ENCODE measurements at regions not wholly inside any gene's neighbourhood (a gene's known extent, or its start where the extent isn't known, plus 50 kb on each side); places are given as distances from the start of the nearest gene placed in this dataset.

- DNase-seq = no peak
- Histone ChIP-seq H3K27ac (no peak overlapping the region), H3K9me3 (no peaks in the 10 kb centered on the region), H3K4me3 (no peak overlapping the region), H3K4me1 (peaks cover 0 to 30% (median 10%) of the 10 kb centered on the region in 12 donors), H3K36me3 (no peaks in the 10 kb centered on the region), H3K27me3 (no peaks in the 10 kb centered on the region)
- 88 to 93% (median 93%) methylated on average over 4 of the region's 4 CpGs for WGBS, 4 donors
- TF ChIP-seq POLR2A (IDR thresholded peaks at IDR 0.05) = no peak
- no peak for TF ChIP-seq CTCF (IDR thresholded peaks at IDR 0.05)
- no peak for ATAC-seq
- intact Hi-C loops (cut with DNase I) = loop anchor here in 1 of 10 donors (5.0 kb wide), 1 partner anchor 47 kb away; no protein-coding TSS in a partner anchor
Observed at GRCh38 chr12:75655315-75655806, 144.0 kb upstream of the KRR1 start.

GRCh38 chr12:75651342-75651695 is 139.9 kb upstream of the KRR1 start:
- no peaks in the 10 kb centered on the region for H3K36me3 ChIP-seq
- peaks cover 0 to 22% (median 10%) of the 10 kb centered on the region in 12 donors for H3K4me1 ChIP-seq
- no peak overlapping the region for H3K4me3 ChIP-seq
- intact Hi-C loops (cut with DNase I) = no loop called here
- ATAC-seq (peak; percentile 38 to 76 (median 44)), DNase-seq (no peak)
- H3K27ac ChIP-seq = peak overlapping the region in 5 of 12 donors; percentile 13 to 61 (median 36)
- TF ChIP-seq CTCF (IDR thresholded peaks at IDR 0.05) (no peak), POLR2A (IDR thresholded peaks at IDR 0.05) (no peak)
- no peaks in the 10 kb centered on the region for H3K27me3 ChIP-seq
- WGBS, 4 donors = 64 to 75% (median 69%) methylated on average over 2 of the region's 2 CpGs
- H3K9me3 ChIP-seq = no peaks in the 10 kb centered on the region

GRCh38 chr12:75650595-75651341 is 139.4 kb upstream of the KRR1 start:
- Histone ChIP-seq H3K36me3 (no peaks in the 10 kb centered on the region), H3K4me3 (no peak overlapping the region), H3K27ac (peak overlapping the region in 5 of 12 donors; percentile 13 to 61 (median 36)), H3K9me3 (no peaks in the 10 kb centered on the region), H3K4me1 (peaks cover 0 to 26% (median 10%) of the 10 kb centered on the region in 12 donors), H3K27me3 (no peaks in the 10 kb centered on the region)
- WGBS, 4 donors = 50 to 71% (median 60%) methylated on average over 2 of the region's 2 CpGs
- intact Hi-C loops (cut with DNase I) = no loop called here
- DNase-seq (no peak), ATAC-seq (peak in 3 of 4 donors; percentile 64 to 74 (median 72))
- no peak for TF ChIP-seq POLR2A (IDR thresholded peaks at IDR 0.05)
- no peak for TF ChIP-seq CTCF (IDR thresholded peaks at IDR 0.05)

GRCh38 chr12:75650100-75650499 is 138.7 kb upstream of the KRR1 start:
- no peaks in the 10 kb centered on the region for H3K9me3 ChIP-seq
- H3K4me1 ChIP-seq = peaks cover 0 to 26% (median 10%) of the 10 kb centered on the region in 12 donors
- no peaks in the 10 kb centered on the region for H3K36me3 ChIP-seq
- no peak for DNase-seq
- no peak for ATAC-seq
- H3K27me3 ChIP-seq = no peaks in the 10 kb centered on the region
- peak overlapping the region in 1 of 12 donors; percentile 61 for H3K27ac ChIP-seq
- no peak for TF ChIP-seq CTCF (IDR thresholded peaks at IDR 0.05)
- TF ChIP-seq POLR2A (IDR thresholded peaks at IDR 0.05) = no peak
- intact Hi-C loops (cut with DNase I) = no loop called here
- H3K4me3 ChIP-seq = no peak overlapping the region

All from heart left ventricle (tissue), 16 donors.